ENCODE measurements at regions not wholly inside any gene's neighbourhood (a gene's known extent, or its start where the extent isn't known, plus 50 kb on each side); places are given as distances from the start of the nearest gene placed in this dataset.

DNA sequence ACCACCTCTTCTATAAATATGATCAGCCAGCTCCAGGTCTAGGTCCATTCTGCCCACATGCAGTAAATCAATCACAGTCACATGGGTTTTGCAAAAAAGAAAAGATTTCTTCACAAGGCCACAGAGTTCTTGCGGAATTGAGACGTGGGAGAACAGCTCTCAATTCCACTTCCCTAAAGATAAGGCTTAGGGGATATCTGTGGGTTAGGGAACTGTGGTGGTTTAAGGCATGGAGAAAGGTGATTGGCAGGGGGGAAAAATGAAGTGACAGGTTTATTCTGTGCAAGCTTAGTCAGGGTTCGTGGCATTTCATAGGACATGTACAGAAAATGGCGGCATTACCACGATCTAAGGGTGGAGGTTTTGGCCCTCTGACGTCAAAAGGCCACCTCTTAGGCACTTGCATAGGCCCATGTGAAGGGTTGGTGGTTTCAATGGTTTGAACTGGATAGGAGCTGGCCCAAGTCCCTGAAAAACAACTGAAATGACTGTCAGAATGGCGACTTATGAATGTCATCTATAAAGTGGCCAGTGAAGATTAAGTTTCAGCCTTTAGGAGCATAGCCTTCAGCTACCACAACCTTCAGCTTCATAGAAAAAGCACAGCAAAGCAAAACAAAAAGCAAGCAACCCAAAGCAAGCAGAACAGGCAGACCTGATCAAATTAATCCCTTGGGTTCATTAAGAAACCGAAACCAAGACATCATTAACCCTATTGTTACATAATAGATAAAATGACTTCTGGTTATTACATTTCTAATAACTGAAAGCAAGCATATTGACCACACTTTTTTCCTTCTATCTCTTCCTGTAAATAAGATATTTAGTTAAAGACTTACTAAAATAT, 289.8 kb upstream of the SFRP2 start:
- no peaks in the 10 kb centered on the region for H3K27me3 ChIP-seq (replicated peaks in 1 of 4; ENCODE audit: control extremely low read depth in 1 of 4, control insufficient read depth in 3 of 4, insufficient read depth in 4 of 4, low read length in 3 of 4)
- H3K4me1 ChIP-seq (ENCODE audit: control insufficient read depth in 2 of 2, insufficient read depth in 2 of 2, low read length in 2 of 2) = no peaks in the 10 kb centered on the region
- intact Hi-C loops (cut with micrococcal nuclease) = no loop called here
- no peaks in the 10 kb centered on the region for H4K20me1 ChIP-seq (ENCODE audit: control insufficient read depth, insufficient read depth, low read length, poor library complexity, severe bottlenecking)
- H3K9ac ChIP-seq (ENCODE audit: low read length) = no peak overlapping the region
- no peaks in the 10 kb centered on the region for H3K9me3 ChIP-seq (ENCODE audit: control extremely low read depth in 1 of 3, control insufficient read depth in 2 of 3, insufficient read depth in 1 of 3, low read length in 2 of 3)
- no peaks in the 10 kb centered on the region for H3K9me3 Mint-ChIP-seq (ENCODE audit: insufficient read depth)
- DNase-seq (no peak), ATAC-seq (ENCODE audit: low read depth) (no peak)
- no peak overlapping the region for H3K4me3 Mint-ChIP-seq
- H2AFZ ChIP-seq (ENCODE audit: insufficient read depth, low read depth, low read length, poor library complexity, severe bottlenecking) = no peak overlapping the region
- TF ChIP-seq EZH2 (IDR thresholded peaks at IDR 0.05; ENCODE audit: borderline replicate concordance, insufficient read depth, low read depth, low read length, poor library complexity, severe bottlenecking) = no peak
- TF ChIP-seq, protein P1, sequence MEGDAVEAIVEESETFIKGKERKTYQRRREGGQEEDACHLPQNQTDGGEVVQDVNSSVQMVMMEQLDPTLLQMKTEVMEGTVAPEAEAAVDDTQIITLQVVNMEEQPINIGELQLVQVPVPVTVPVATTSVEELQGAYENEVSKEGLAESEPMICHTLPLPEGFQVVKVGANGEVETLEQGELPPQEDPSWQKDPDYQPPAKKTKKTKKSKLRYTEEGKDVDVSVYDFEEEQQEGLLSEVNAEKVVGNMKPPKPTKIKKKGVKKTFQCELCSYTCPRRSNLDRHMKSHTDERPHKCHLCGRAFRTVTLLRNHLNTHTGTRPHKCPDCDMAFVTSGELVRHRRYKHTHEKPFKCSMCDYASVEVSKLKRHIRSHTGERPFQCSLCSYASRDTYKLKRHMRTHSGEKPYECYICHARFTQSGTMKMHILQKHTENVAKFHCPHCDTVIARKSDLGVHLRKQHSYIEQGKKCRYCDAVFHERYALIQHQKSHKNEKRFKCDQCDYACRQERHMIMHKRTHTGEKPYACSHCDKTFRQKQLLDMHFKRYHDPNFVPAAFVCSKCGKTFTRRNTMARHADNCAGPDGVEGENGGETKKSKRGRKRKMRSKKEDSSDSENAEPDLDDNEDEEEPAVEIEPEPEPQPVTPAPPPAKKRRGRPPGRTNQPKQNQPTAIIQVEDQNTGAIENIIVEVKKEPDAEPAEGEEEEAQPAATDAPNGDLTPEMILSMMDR (IDR thresholded peaks at IDR 0.05) = no peak
- no peak overlapping the region for H3K4me3 ChIP-seq (ENCODE audit: control extremely low read depth in 1 of 5, extremely low read depth in 1 of 5, insufficient read depth in 1 of 5, low read depth in 2 of 5, low read length in 4 of 5)
- ChIA-PET POLR2A (no interaction called here), CTCF (no interaction called here)
- H3K4me1 Mint-ChIP-seq = no peaks in the 10 kb centered on the region
- H3K36me3 ChIP-seq (replicated peaks in 1 of 2; ENCODE audit: control extremely low read depth in 1 of 2, control insufficient read depth in 1 of 2, extremely low read depth in 1 of 2, insufficient read depth in 2 of 2, low read length in 1 of 2) = no peaks in the 10 kb centered on the region
- WGBS (ENCODE audit: insufficient coverage) = 56% methylated on average over 4 of the region's 8 CpGs
- no peak overlapping the region for H3K27ac Mint-ChIP-seq
- H3K27me3 Mint-ChIP-seq = peaks cover 4% of the 10 kb centered on the region
- no peak overlapping the region for H3K27ac ChIP-seq (ENCODE audit: low read length in 2 of 2)
- no peaks in the 10 kb centered on the region for H3K79me2 ChIP-seq (ENCODE audit: control insufficient read depth, insufficient read depth, low read length)
- H3K4me2 ChIP-seq (replicated peaks; ENCODE audit: low read depth, low read length, poor library complexity, severe bottlenecking) = no peak overlapping the region

DNA sequence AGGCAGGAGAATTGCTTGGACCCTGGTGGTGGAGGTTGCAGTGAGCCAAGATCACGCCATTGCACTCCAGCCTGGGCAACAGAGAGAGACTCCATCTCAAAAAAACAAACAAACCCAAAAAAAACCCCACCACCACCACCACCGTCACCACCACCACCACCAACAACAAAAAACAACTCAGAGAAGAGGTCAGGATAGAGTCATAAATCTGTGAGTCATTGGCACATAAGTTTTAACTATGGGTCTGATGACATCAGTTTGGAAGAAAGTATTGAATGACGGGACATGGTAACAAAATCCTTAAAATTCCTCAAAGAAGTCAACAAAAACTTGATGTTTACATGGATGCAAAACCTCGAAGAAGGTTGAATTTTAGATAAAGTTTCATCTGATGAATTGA, 288.0 kb upstream of the SFRP2 start:
- Histone ChIP-seq H3K4me3 (ENCODE audit: control extremely low read depth in 1 of 5, extremely low read depth in 1 of 5, insufficient read depth in 1 of 5, low read depth in 2 of 5, low read length in 4 of 5) (no peak overlapping the region), H3K27me3 (replicated peaks in 1 of 4; ENCODE audit: control extremely low read depth in 1 of 4, control insufficient read depth in 3 of 4, insufficient read depth in 4 of 4, low read length in 3 of 4) (no peaks in the 10 kb centered on the region), H3K79me2 (ENCODE audit: control insufficient read depth, insufficient read depth, low read length) (no peaks in the 10 kb centered on the region), H2AFZ (ENCODE audit: insufficient read depth, low read depth, low read length, poor library complexity, severe bottlenecking) (no peak overlapping the region), H3K36me3 (replicated peaks in 1 of 2; ENCODE audit: control extremely low read depth in 1 of 2, control insufficient read depth in 1 of 2, extremely low read depth in 1 of 2, insufficient read depth in 2 of 2, low read length in 1 of 2) (no peaks in the 10 kb centered on the region), H3K9ac (ENCODE audit: low read length) (no peak overlapping the region), H3K27ac (ENCODE audit: low read length in 2 of 2) (no peak overlapping the region), H3K4me1 (ENCODE audit: control insufficient read depth in 2 of 2, insufficient read depth in 2 of 2, low read length in 2 of 2) (no peaks in the 10 kb centered on the region), H3K4me2 (replicated peaks; ENCODE audit: low read depth, low read length, poor library complexity, severe bottlenecking) (no peak overlapping the region), H4K20me1 (ENCODE audit: control insufficient read depth, insufficient read depth, low read length, poor library complexity, severe bottlenecking) (no peaks in the 10 kb centered on the region), H3K9me3 (ENCODE audit: control extremely low read depth in 1 of 3, control insufficient read depth in 2 of 3, insufficient read depth in 1 of 3, low read length in 2 of 3) (no peaks in the 10 kb centered on the region)
- WGBS (ENCODE audit: insufficient coverage) = no CpG with 5 or more reads among the region's 4 CpGs
- no peak overlapping the region for H3K4me3 Mint-ChIP-seq
- no peak for TF ChIP-seq EZH2 (IDR thresholded peaks at IDR 0.05; ENCODE audit: borderline replicate concordance, insufficient read depth, low read depth, low read length, poor library complexity, severe bottlenecking)
- TF ChIP-seq, protein P1 (IDR thresholded peaks at IDR 0.05) = no peak
- peaks cover 4% of the 10 kb centered on the region for H3K27me3 Mint-ChIP-seq
- intact Hi-C loops (cut with micrococcal nuclease) = no loop called here
- ChIA-PET CTCF (no interaction called here), POLR2A (no interaction called here)
- H3K9me3 Mint-ChIP-seq (ENCODE audit: insufficient read depth) = peaks cover 2% of the 10 kb centered on the region
- no peak for DNase-seq
- H3K4me1 Mint-ChIP-seq = no peaks in the 10 kb centered on the region
- no peak for ATAC-seq (ENCODE audit: low read depth)
- no peak overlapping the region for H3K27ac Mint-ChIP-seq
